Kidney epithelial cell (primary cell): ENCODE measurements at regions not wholly inside any gene's neighbourhood (a gene's known extent, or its start where the extent isn't known, plus 50 kb on each side); places are given as distances from the start of the nearest gene placed in this dataset.

Source experiments
- DNase-seq: peaks from one replicate; pipeline ENCODE4 v3.0.0-alpha.2; 2010; ENCODE audit warnings: low read depth
- H3K27me3 ChIP-seq: 2 replicates; pipeline ENCODE4 v1.6.0; 2011; ENCODE audit warnings: low read length; ENCODE audit not compliant: control insufficient read depth, insufficient read depth
- H3K36me3 ChIP-seq: 2 replicates; pipeline ENCODE4 v1.5.1; 2011; ENCODE audit warnings: low read length; ENCODE audit not compliant: control insufficient read depth, insufficient read depth
- H3K4me3 ChIP-seq: 2 replicates; pipeline ENCODE4 v1.5.1; 2011; ENCODE audit warnings: low read depth, mild to moderate bottlenecking, control low read depth, low read length
- CTCF ChIP-seq: IDR thresholded peaks from 2 replicates; pipeline ENCODE4 v1.5.1; 2011; ENCODE audit warnings: mild to moderate bottlenecking, moderate library complexity, low read length, control low read depth, inconsistent platforms; ENCODE audit not compliant: insufficient read depth, poor library complexity, severe bottlenecking

- H3K36me3 ChIP-seq, result no peaks in the 10 kb centered on the region
- no peak for TF ChIP-seq CTCF
- H3K4me3 ChIP-seq, result no peak overlapping the region
- no peak for DNase-seq
- H3K27me3 ChIP-seq, result no peaks in the 10 kb centered on the region
Measured at GRCh38 chr16:65779201-65779600, 587.3 kb upstream of the CDH5 start.

GRCh38 chr16:65776639-65777183 is 589.8 kb upstream of the CDH5 start:
- H3K4me3 ChIP-seq, result no peak overlapping the region
- no peak for TF ChIP-seq CTCF
- no peaks in the 10 kb centered on the region for H3K27me3 ChIP-seq
- no peaks in the 10 kb centered on the region for H3K36me3 ChIP-seq
- DNase-seq, result no peak

- Histone ChIP-seq H3K27me3 (no peaks in the 10 kb centered on the region), H3K4me3 (no peak overlapping the region), H3K36me3 (no peaks in the 10 kb centered on the region)
- TF ChIP-seq CTCF, result no peak
- DNase-seq, result no peak
Measured at GRCh38 chr16:65775829-65776228, 590.7 kb upstream of the CDH5 start.

GRCh38 chr16:65774350-65774749 is 592.1 kb upstream of the CDH5 start:
- no peak for DNase-seq
- Histone ChIP-seq H3K4me3 (no peak overlapping the region), H3K27me3 (no peaks in the 10 kb centered on the region), H3K36me3 (no peaks in the 10 kb centered on the region)
- no peak for TF ChIP-seq CTCF

- no peak for TF ChIP-seq CTCF
- no peaks in the 10 kb centered on the region for H3K27me3 ChIP-seq
- H3K36me3 ChIP-seq, result no peaks in the 10 kb centered on the region
- DNase-seq, result no peak
- H3K4me3 ChIP-seq, result no peak overlapping the region
Measured at GRCh38 chr16:65773301-65773874, 593.1 kb upstream of the CDH5 start.

GRCh38 chr16:65772134-65772732 is 594.3 kb upstream of the CDH5 start:
- no peaks in the 10 kb centered on the region for H3K36me3 ChIP-seq
- no peak for DNase-seq
- TF ChIP-seq CTCF, result no peak
- H3K4me3 ChIP-seq, result no peak overlapping the region
- H3K27me3 ChIP-seq, result no peaks in the 10 kb centered on the region
